Mesendoderm (in vitro differentiated cells): ENCODE measurements at regions not wholly inside any gene's neighbourhood (a gene's known extent, or its start where the extent isn't known, plus 50 kb on each side); places are given as distances from the start of the nearest gene placed in this dataset.

Source experiments
- DNase-seq: peaks from one replicate; pipeline ENCODE4 v3.0.0; 2013
- H2AK5ac ChIP-seq: 2 replicates; pipeline ENCODE4 v1.6.1; 2013; ENCODE audit warnings: low read length, inconsistent platforms
- H2BK120ac ChIP-seq: 2 replicates; pipeline ENCODE4 v1.6.1; 2013; ENCODE audit warnings: low read depth, mild to moderate bottlenecking, low read length, moderate library complexity, mixed read lengths
- H2BK15ac ChIP-seq: replicated peaks from 2 replicates; pipeline ENCODE4 v1.6.1; 2013; ENCODE audit warnings: low read depth, mild to moderate bottlenecking, moderate library complexity
- H2BK5ac ChIP-seq: 2 replicates; pipeline ENCODE4 v1.6.1; 2013; ENCODE audit warnings: low read length, inconsistent platforms
- H3K18ac ChIP-seq: 2 replicates; pipeline ENCODE4 v1.6.1; 2013; ENCODE audit warnings: mild to moderate bottlenecking, low read length, mixed read lengths
- H3K23ac ChIP-seq: one replicate; pipeline ENCODE4 v1.6.1; 2013; ENCODE audit warnings: low read length
- H3K27ac ChIP-seq: 2 replicates; pipeline ENCODE4 v1.5.1; 2013; ENCODE audit warnings: low read depth, mild to moderate bottlenecking, inconsistent platforms, low read length, moderate library complexity
- H3K27me3 ChIP-seq: 2 replicates; pipeline ENCODE4 v1.6.1; 2013; ENCODE audit warnings: low read length, control low read depth, mild to moderate bottlenecking, inconsistent platforms; ENCODE audit not compliant: insufficient read depth, poor library complexity
- H3K36me3 ChIP-seq: 2 replicates; pipeline ENCODE4 v1.6.1; 2013; ENCODE audit warnings: low read length, inconsistent platforms; ENCODE audit not compliant: control insufficient read depth, insufficient read depth
- H3K4ac ChIP-seq: one replicate; pipeline ENCODE4 v1.6.1; 2013; ENCODE audit warnings: low read depth, mild to moderate bottlenecking, low read length, moderate library complexity
- H3K4me1 ChIP-seq: 2 replicates; pipeline ENCODE4 v1.6.1; 2013; ENCODE audit warnings: low read depth, low read length, inconsistent platforms; ENCODE audit not compliant: control insufficient read depth
- H3K4me2 ChIP-seq: 2 replicates; pipeline ENCODE4 v1.6.1; 2013; ENCODE audit warnings: low read length
- H3K4me3 ChIP-seq: 2 replicates; pipeline ENCODE4 v1.5.1; 2013; ENCODE audit warnings: mild to moderate bottlenecking, low read length
- H3K56ac ChIP-seq: one replicate; pipeline ENCODE4 v1.6.1; 2013; ENCODE audit warnings: low read length
- H3K79me1 ChIP-seq: 2 replicates; pipeline ENCODE4 v1.6.1; 2013; ENCODE audit warnings: low read length, inconsistent platforms
- H3K79me2 ChIP-seq: 2 replicates; pipeline ENCODE4 v1.6.1; 2013; ENCODE audit warnings: mild to moderate bottlenecking, low read length; ENCODE audit not compliant: control insufficient read depth, insufficient read depth
- H3K9ac ChIP-seq: 2 replicates; pipeline ENCODE4 v1.6.1; 2013; ENCODE audit warnings: low read length, inconsistent platforms
- H4K5ac ChIP-seq: one replicate; pipeline ENCODE4 v1.6.1; 2013; ENCODE audit warnings: low read length
- H4K8ac ChIP-seq: one replicate; pipeline ENCODE4 v1.6.1; 2013; ENCODE audit warnings: low read depth, mild to moderate bottlenecking, control low read depth, low read length, moderate library complexity
- WGBS: extraction: QIAGEN DNeasy Blood & Tissue Kit; methylation state at CpG from one replicate; pipeline ENCODE4 v1.1.7; 2013; ENCODE audit warnings: low lambda C conversion rate, missing lambda C conversion rate; ENCODE audit not compliant: insufficient coverage; ENCODE audit errors: extremely low coverage; 5-methylcytosine and 5-hydroxymethylcytosine counted together

- WGBS: no CpG with 5 or more reads among the region's 25 CpGs
- no peak overlapping the region for H3K56ac ChIP-seq
- no peak for DNase-seq
These were observed 410.0 kb upstream of the MGMT start for GRCh38 chr10:129056734-129057689.

GRCh38 chr10:129057856-129058663 is 409.0 kb upstream of the MGMT start:
- H3K4me1 ChIP-seq: peaks cover 2% of the 10 kb centered on the region
- H2AK5ac ChIP-seq: no peak overlapping the region
- H3K4me2 ChIP-seq: no peak overlapping the region
- H3K9ac ChIP-seq: no peak overlapping the region
- no CpG with 5 or more reads among the region's 15 CpGs for WGBS
- no peak overlapping the region for H4K8ac ChIP-seq
- H3K79me1 ChIP-seq: no peaks in the 10 kb centered on the region
- no peaks in the 10 kb centered on the region for H3K36me3 ChIP-seq
- no peak for DNase-seq
- no peak overlapping the region for H3K56ac ChIP-seq
- no peak overlapping the region for H3K27ac ChIP-seq
- no peak overlapping the region for H2BK120ac ChIP-seq
- no peak overlapping the region for H2BK5ac ChIP-seq
- no peak overlapping the region for H3K23ac ChIP-seq
- H3K18ac ChIP-seq: no peak overlapping the region
- no peak overlapping the region for H3K4me3 ChIP-seq
- no peak overlapping the region for H4K5ac ChIP-seq
- H3K79me2 ChIP-seq: no peaks in the 10 kb centered on the region
- H2BK15ac ChIP-seq: no peak overlapping the region
- no peak overlapping the region for H3K4ac ChIP-seq
- H3K27me3 ChIP-seq: no peaks in the 10 kb centered on the region

More at GRCh38 chr10:129056734-129057689, 410.0 kb upstream of the MGMT start:
- Histone ChIP-seq H2BK15ac (no peak overlapping the region), H3K79me2 (no peaks in the 10 kb centered on the region), H3K36me3 (no peaks in the 10 kb centered on the region), H2AK5ac (no peak overlapping the region), H4K5ac (no peak overlapping the region), H4K8ac (no peak overlapping the region), H3K4me1 (no peaks in the 10 kb centered on the region), H2BK120ac (no peak overlapping the region), H3K9ac (no peak overlapping the region), H3K4me2 (no peak overlapping the region), H3K4me3 (no peak overlapping the region), H3K4ac (no peak overlapping the region), H3K27me3 (no peaks in the 10 kb centered on the region), H3K23ac (no peak overlapping the region), H3K27ac (no peak overlapping the region), H3K18ac (no peak overlapping the region), H2BK5ac (no peak overlapping the region), H3K79me1 (no peaks in the 10 kb centered on the region)

GRCh38 chr10:129058664-129059155 is 408.3 kb upstream of the MGMT start:
- no peak for DNase-seq
- Histone ChIP-seq H3K79me1 (no peaks in the 10 kb centered on the region), H3K4ac (no peak overlapping the region), H2BK5ac (no peak overlapping the region), H2AK5ac (no peak overlapping the region), H2BK15ac (no peak overlapping the region), H3K79me2 (no peaks in the 10 kb centered on the region), H4K5ac (no peak overlapping the region), H3K23ac (no peak overlapping the region), H3K9ac (no peak overlapping the region), H3K27ac (no peak overlapping the region), H4K8ac (no peak overlapping the region), H3K18ac (no peak overlapping the region), H2BK120ac (no peak overlapping the region), H3K4me3 (no peak overlapping the region), H3K4me1 (peaks cover 2% of the 10 kb centered on the region), H3K4me2 (no peak overlapping the region), H3K27me3 (no peaks in the 10 kb centered on the region), H3K56ac (no peak overlapping the region), H3K36me3 (no peaks in the 10 kb centered on the region)
- no CpG with 5 or more reads among the region's 9 CpGs for WGBS

GRCh38 chr10:129059977-129060376 is 407.1 kb upstream of the MGMT start:
- no peak overlapping the region for H2BK15ac ChIP-seq
- H2BK5ac ChIP-seq: no peak overlapping the region
- DNase-seq: no peak
- H3K18ac ChIP-seq: no peak overlapping the region
- H3K27me3 ChIP-seq: no peaks in the 10 kb centered on the region
- no peak overlapping the region for H2BK120ac ChIP-seq
- no peak overlapping the region for H4K8ac ChIP-seq
- no peaks in the 10 kb centered on the region for H3K36me3 ChIP-seq
- no peak overlapping the region for H3K23ac ChIP-seq
- no peaks in the 10 kb centered on the region for H3K79me1 ChIP-seq
- H3K4me1 ChIP-seq: peaks cover 2% of the 10 kb centered on the region
- no peak overlapping the region for H3K27ac ChIP-seq
- no CpG with 5 or more reads among the region's 9 CpGs for WGBS
- no peak overlapping the region for H2AK5ac ChIP-seq
- H3K4ac ChIP-seq: no peak overlapping the region
- no peak overlapping the region for H3K4me3 ChIP-seq
- H3K56ac ChIP-seq: no peak overlapping the region
- H4K5ac ChIP-seq: no peak overlapping the region
- H3K9ac ChIP-seq: no peak overlapping the region
- H3K79me2 ChIP-seq: no peaks in the 10 kb centered on the region
- no peak overlapping the region for H3K4me2 ChIP-seq

- H4K5ac ChIP-seq: no peak overlapping the region
- H3K56ac ChIP-seq: no peak overlapping the region
- no peak for DNase-seq
- H3K4me1 ChIP-seq: peaks cover 2% of the 10 kb centered on the region
- H2AK5ac ChIP-seq: no peak overlapping the region
- no peak overlapping the region for H3K27ac ChIP-seq
- no peak overlapping the region for H3K9ac ChIP-seq
- H3K4me3 ChIP-seq: no peak overlapping the region
- H2BK5ac ChIP-seq: no peak overlapping the region
- H3K79me1 ChIP-seq: no peaks in the 10 kb centered on the region
- H3K27me3 ChIP-seq: no peaks in the 10 kb centered on the region
- H2BK120ac ChIP-seq: no peak overlapping the region
- no peak overlapping the region for H3K4ac ChIP-seq
- no CpG with 5 or more reads among the region's 4 CpGs for WGBS
- no peak overlapping the region for H3K18ac ChIP-seq
- H2BK15ac ChIP-seq: no peak overlapping the region
- no peak overlapping the region for H3K23ac ChIP-seq
- H3K4me2 ChIP-seq: no peak overlapping the region
- H4K8ac ChIP-seq: no peak overlapping the region
- no peaks in the 10 kb centered on the region for H3K79me2 ChIP-seq
- H3K36me3 ChIP-seq: no peaks in the 10 kb centered on the region
These were observed 403.8 kb upstream of the MGMT start for GRCh38 chr10:129063212-129063611.
